CD4-positive, alpha-beta T cell treated with Interleukin-6 for 4 hours (primary cell): ENCODE measurements at regions not wholly inside any gene's neighbourhood (a gene's known extent, or its start where the extent isn't known, plus 50 kb on each side); places are given as distances from the start of the nearest gene placed in this dataset.

Experiments
- DNase-seq: peaks from one replicate; pipeline ENCODE4 v3.0.0-alpha.2; 2020; ENCODE audit warnings: mixed read lengths

GRCh38 chr16:82404586-82405315 is 222.0 kb upstream of the CDH13 start:
- no peak for DNase-seq

- no peak for DNase-seq
Measured at GRCh38 chr16:82402665-82403218, 224.0 kb upstream of the CDH13 start.

GRCh38 chr16:82400046-82400445 is 226.7 kb upstream of the CDH13 start:
- DNase-seq, result no peak

GRCh38 chr16:82396509-82396908 is 226.5 kb upstream of the MPHOSPH6 start:
- DNase-seq, result no peak

GRCh38 chr16:82395212-82395611 is 225.2 kb upstream of the MPHOSPH6 start:
- no peak for DNase-seq

- no peak for DNase-seq
Measured at GRCh38 chr16:82391690-82392089, 221.7 kb upstream of the MPHOSPH6 start.

- DNase-seq, result no peak
Measured at GRCh38 chr16:82389956-82390650, 220.1 kb upstream of the MPHOSPH6 start.

GRCh38 chr16:82386761-82387160 is 216.7 kb upstream of the MPHOSPH6 start:
- no peak for DNase-seq

- no peak for DNase-seq
Measured at GRCh38 chr16:82384949-82385348, 214.9 kb upstream of the MPHOSPH6 start.

- DNase-seq, result no peak
Measured at GRCh38 chr16:82384017-82384416, 214.0 kb upstream of the MPHOSPH6 start.

- no peak for DNase-seq
Measured at GRCh38 chr16:82382521-82382920, 212.5 kb upstream of the MPHOSPH6 start.

- no peak for DNase-seq
Measured at GRCh38 chr16:82379551-82379950, 209.5 kb upstream of the MPHOSPH6 start.

GRCh38 chr16:82373976-82374375 is 204.0 kb upstream of the MPHOSPH6 start:
- no peak for DNase-seq

- DNase-seq, result no peak
Measured at GRCh38 chr16:82370282-82370681, 200.3 kb upstream of the MPHOSPH6 start.

- no peak for DNase-seq
Measured at GRCh38 chr16:82368041-82368440, 198.0 kb upstream of the MPHOSPH6 start.

GRCh38 chr16:82366462-82366861 is 196.4 kb upstream of the MPHOSPH6 start:
- no peak for DNase-seq

GRCh38 chr16:82364690-82365089 is 194.7 kb upstream of the MPHOSPH6 start:
- DNase-seq, result no peak

GRCh38 chr16:82363026-82363816 is 193.2 kb upstream of the MPHOSPH6 start:
- no peak for DNase-seq

- DNase-seq, result no peak
Measured at GRCh38 chr16:82361885-82362284, 191.9 kb upstream of the MPHOSPH6 start.

GRCh38 chr16:82360024-82360783 is 190.2 kb upstream of the MPHOSPH6 start:
- DNase-seq, result no peak

GRCh38 chr16:82358606-82359221 is 188.7 kb upstream of the MPHOSPH6 start:
- DNase-seq, result no peak

GRCh38 chr16:82358161-82358560 is 188.1 kb upstream of the MPHOSPH6 start:
- DNase-seq, result no peak
